ENCODE measurements at regions not wholly inside any gene's neighbourhood (a gene's known extent, or its start where the extent isn't known, plus 50 kb on each side); places are given as distances from the start of the nearest gene placed in this dataset.

DNA sequence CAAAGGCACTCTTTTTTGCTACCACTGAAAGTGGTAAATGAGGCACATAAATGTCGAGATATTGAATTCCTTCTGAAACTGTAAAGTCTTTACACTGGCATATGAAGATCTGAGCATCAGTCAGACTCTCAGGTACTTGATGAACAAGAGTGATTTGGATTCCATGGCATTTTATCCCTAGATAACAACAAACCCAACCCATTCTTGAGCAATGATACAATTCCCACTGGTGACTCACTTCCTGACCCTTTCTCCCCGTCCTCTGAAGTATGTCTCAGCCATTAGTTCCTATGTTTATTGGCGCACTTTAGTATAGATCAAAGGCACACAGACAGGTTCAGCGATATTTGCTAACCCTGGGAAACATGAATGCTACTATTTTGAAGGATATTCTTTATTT lies 147.0 kb upstream of the RBFOX1 start:
- TF ChIP-seq, protein P1, sequence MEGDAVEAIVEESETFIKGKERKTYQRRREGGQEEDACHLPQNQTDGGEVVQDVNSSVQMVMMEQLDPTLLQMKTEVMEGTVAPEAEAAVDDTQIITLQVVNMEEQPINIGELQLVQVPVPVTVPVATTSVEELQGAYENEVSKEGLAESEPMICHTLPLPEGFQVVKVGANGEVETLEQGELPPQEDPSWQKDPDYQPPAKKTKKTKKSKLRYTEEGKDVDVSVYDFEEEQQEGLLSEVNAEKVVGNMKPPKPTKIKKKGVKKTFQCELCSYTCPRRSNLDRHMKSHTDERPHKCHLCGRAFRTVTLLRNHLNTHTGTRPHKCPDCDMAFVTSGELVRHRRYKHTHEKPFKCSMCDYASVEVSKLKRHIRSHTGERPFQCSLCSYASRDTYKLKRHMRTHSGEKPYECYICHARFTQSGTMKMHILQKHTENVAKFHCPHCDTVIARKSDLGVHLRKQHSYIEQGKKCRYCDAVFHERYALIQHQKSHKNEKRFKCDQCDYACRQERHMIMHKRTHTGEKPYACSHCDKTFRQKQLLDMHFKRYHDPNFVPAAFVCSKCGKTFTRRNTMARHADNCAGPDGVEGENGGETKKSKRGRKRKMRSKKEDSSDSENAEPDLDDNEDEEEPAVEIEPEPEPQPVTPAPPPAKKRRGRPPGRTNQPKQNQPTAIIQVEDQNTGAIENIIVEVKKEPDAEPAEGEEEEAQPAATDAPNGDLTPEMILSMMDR (IDR thresholded peaks at IDR 0.05): no peak
- TF ChIP-seq POLR2A (IDR thresholded peaks at IDR 0.05): no peak
